ENCODE measurements at regions not wholly inside any gene's neighbourhood (a gene's known extent, or its start where the extent isn't known, plus 50 kb on each side); places are given as distances from the start of the nearest gene placed in this dataset.

DNA sequence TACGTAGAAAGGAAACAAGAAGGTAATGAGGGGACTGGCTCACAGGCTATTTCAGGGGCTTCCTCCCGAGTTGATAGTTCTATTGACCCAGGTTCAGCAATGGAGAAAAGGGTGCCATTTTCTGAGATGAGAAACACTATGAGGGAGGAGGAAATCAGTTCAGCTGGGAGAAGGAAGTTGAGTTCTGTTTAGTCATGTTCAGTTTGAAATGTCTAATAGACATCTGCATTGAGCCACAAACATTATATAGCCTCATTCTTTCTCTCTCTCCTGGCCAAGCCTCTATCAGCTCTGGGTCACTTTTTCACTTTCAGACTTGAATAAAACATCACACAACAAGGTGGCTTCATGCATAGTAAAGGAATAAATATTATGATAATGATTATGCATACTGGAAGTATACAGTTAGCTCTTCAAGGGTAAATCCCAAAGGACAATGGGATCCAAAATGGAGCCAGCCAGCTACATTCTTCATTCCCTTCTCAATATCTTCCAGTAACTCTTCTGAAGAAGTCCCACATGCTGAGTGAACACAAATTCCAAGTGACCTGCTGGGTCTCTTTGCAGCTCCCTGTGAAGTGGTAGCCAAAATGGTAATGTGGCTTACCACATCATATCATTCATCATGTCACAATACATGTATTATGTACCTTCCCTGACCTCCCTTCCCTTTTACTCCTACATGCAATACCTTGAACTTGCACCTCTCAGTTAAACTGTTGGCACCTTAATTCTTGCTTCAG lies 80.9 kb upstream of the CD44 start:
- BruUV-seq (replicated peaks): no TSS peak
- no peak for DNase-seq (ENCODE audit: low spot score)
- Histone ChIP-seq H3K4me1 (ENCODE audit: insufficient read depth, low read length, poor library complexity, severe bottlenecking) (no peaks in the 10 kb centered on the region), H3K27ac (ENCODE audit: low read depth, low read length, poor library complexity, severe bottlenecking) (no peak overlapping the region), H3K27me3 (replicated peaks; ENCODE audit: insufficient read depth, low read depth, low read length, poor library complexity) (no peaks in the 10 kb centered on the region), H3K9me3 (ENCODE audit: low read depth, low read length, poor library complexity, severe bottlenecking) (no peaks in the 10 kb centered on the region), H3K4me3 (ENCODE audit: low read depth, low read length, poor library complexity, severe bottlenecking) (no peak overlapping the region), H3K36me3 (ENCODE audit: insufficient read depth, low read length, poor library complexity, severe bottlenecking) (no peaks in the 10 kb centered on the region)
- TF ChIP-seq EZH2 (IDR thresholded peaks at IDR 0.05; ENCODE audit: borderline replicate concordance, low read depth, low read length, poor library complexity, severe bottlenecking) (no peak), CTCF (conservative IDR thresholded peaks at IDR 0.05; ENCODE audit: low read depth, low read length) (no peak)
- intact Hi-C loops (cut with micrococcal nuclease; ENCODE audit: unreplicated experiment): no loop called here
- POLR2A ChIA-PET (ENCODE audit: low non-redundant PET): no interaction called here
- CTCF ChIA-PET: no interaction called here

- ChIA-PET POLR2A (ENCODE audit: low non-redundant PET) (interaction anchor here (0.6 kb wide), 2 partner anchors 76 to 95 kb away, joined by 3 read pairs; no protein-coding TSS in a partner anchor), CTCF (no interaction called here)
- Histone ChIP-seq H3K4me3 (ENCODE audit: low read depth, low read length, poor library complexity, severe bottlenecking) (no peak overlapping the region), H3K27ac (ENCODE audit: low read depth, low read length, poor library complexity, severe bottlenecking) (no peak overlapping the region), H3K36me3 (ENCODE audit: insufficient read depth, low read length, poor library complexity, severe bottlenecking) (no peaks in the 10 kb centered on the region), H3K27me3 (replicated peaks; ENCODE audit: insufficient read depth, low read depth, low read length, poor library complexity) (no peaks in the 10 kb centered on the region), H3K4me1 (ENCODE audit: insufficient read depth, low read length, poor library complexity, severe bottlenecking) (peaks cover 2% of the 10 kb centered on the region), H3K9me3 (ENCODE audit: low read depth, low read length, poor library complexity, severe bottlenecking) (no peaks in the 10 kb centered on the region)
- no TSS peak for BruUV-seq (replicated peaks)
- no peak for DNase-seq (ENCODE audit: low spot score)
- TF ChIP-seq CTCF (conservative IDR thresholded peaks at IDR 0.05; ENCODE audit: low read depth, low read length) (no peak), EZH2 (IDR thresholded peaks at IDR 0.05; ENCODE audit: borderline replicate concordance, low read depth, low read length, poor library complexity, severe bottlenecking) (no peak)
- intact Hi-C loops (cut with micrococcal nuclease; ENCODE audit: unreplicated experiment): no loop called here
Observed at GRCh38 chr11:35058669-35059434, 80.1 kb upstream of the CD44 start.

- H3K9me3 ChIP-seq (ENCODE audit: low read depth, low read length, poor library complexity, severe bottlenecking): no peaks in the 10 kb centered on the region
- H3K4me3 ChIP-seq (ENCODE audit: low read depth, low read length, poor library complexity, severe bottlenecking): no peak overlapping the region
- peaks cover 7% of the 10 kb centered on the region for H3K4me1 ChIP-seq (ENCODE audit: insufficient read depth, low read length, poor library complexity, severe bottlenecking)
- no peaks in the 10 kb centered on the region for H3K27me3 ChIP-seq (replicated peaks; ENCODE audit: insufficient read depth, low read depth, low read length, poor library complexity)
- H3K27ac ChIP-seq (ENCODE audit: low read depth, low read length, poor library complexity, severe bottlenecking): no peak overlapping the region
- DNase-seq (ENCODE audit: low spot score): no peak
- POLR2A ChIA-PET (ENCODE audit: low non-redundant PET): no interaction called here
- intact Hi-C loops (cut with micrococcal nuclease; ENCODE audit: unreplicated experiment): no loop called here
- no peaks in the 10 kb centered on the region for H3K36me3 ChIP-seq (ENCODE audit: insufficient read depth, low read length, poor library complexity, severe bottlenecking)
- CTCF ChIA-PET: interaction anchor here (0.7 kb wide), 1 partner anchor 196 kb away, joined by 3 read pairs; no protein-coding TSS in a partner anchor
- no TSS peak for BruUV-seq (replicated peaks)
- no peak for TF ChIP-seq CTCF (conservative IDR thresholded peaks at IDR 0.05; ENCODE audit: low read depth, low read length)
- TF ChIP-seq EZH2 (IDR thresholded peaks at IDR 0.05; ENCODE audit: borderline replicate concordance, low read depth, low read length, poor library complexity, severe bottlenecking): no peak
Observed at GRCh38 chr11:35061516-35062440, 77.2 kb upstream of the CD44 start.

Measured in A673 (cell line).